Kidney (tissue), 13 donors: ENCODE measurements at regions not wholly inside any gene's neighbourhood (a gene's known extent, or its start where the extent isn't known, plus 50 kb on each side); places are given as distances from the start of the nearest gene placed in this dataset.
A peak's percentile ranks its signal among the peaks of the same experiment; 100 is the strongest.

ENCODE experiments used
- DNase-seq, 5 donors: peaks; one replicate each; pipeline ENCODE4 v3.0.0-alpha.2; 2013 to 2020
- FAIRE-seq: peaks from 2 replicates; lab custom pipeline; 2012; peaks lifted over from hg19 to GRCh38; lab: Jason Lieb, UNC
- H3K27ac ChIP-seq, 2 donors: one replicate each; pipeline ENCODE4 v1.7.0; 2013; ENCODE audit warnings: low read depth in 2 of 2, low read length in 2 of 2, inconsistent platforms in 1 of 2
- H3K27me3 ChIP-seq: one replicate; pipeline ENCODE4 v1.7.1; 2013; ENCODE audit warnings: low read length, inconsistent platforms; ENCODE audit not compliant: control insufficient read depth, insufficient read depth
- H3K36me3 ChIP-seq, 3 donors: one replicate each; pipeline versions ENCODE4 v1.7.0 to v1.7.1; 2013; ENCODE audit warnings: low read length in 3 of 3, control low read depth in 1 of 3, inconsistent platforms in 1 of 3; ENCODE audit not compliant: insufficient read depth in 3 of 3, control insufficient read depth in 2 of 3
- H3K4me1 ChIP-seq, 3 donors: one replicate each; pipeline versions ENCODE4 v1.7.0 to v1.7.1; 2013; ENCODE audit warnings: low read length in 3 of 3, inconsistent platforms in 1 of 3, low read depth in 1 of 3; ENCODE audit not compliant: control insufficient read depth in 2 of 3, insufficient read depth in 2 of 3
- H3K4me3 ChIP-seq, 3 donors: one replicate each; pipeline versions ENCODE4 v1.7.0 to v1.8.1; 2013; ENCODE audit warnings: low read length in 3 of 3, control low read depth in 1 of 3, inconsistent platforms in 1 of 3
- H3K9ac ChIP-seq, 3 donors: one replicate each; pipeline versions ENCODE4 v1.7.0 to v1.7.1; 2013; ENCODE audit warnings: low read length in 3 of 3, control low read depth in 1 of 3, inconsistent platforms in 1 of 3
- H3K9me3 ChIP-seq, 3 donors: one replicate each; pipeline versions ENCODE4 v1.7.0 to v1.7.1; 2013; ENCODE audit warnings: low read length in 3 of 3, control low read depth in 1 of 3, inconsistent platforms in 1 of 3; ENCODE audit not compliant: control insufficient read depth in 2 of 3, insufficient read depth in 1 of 3
- intact Hi-C: fragments of 100-400 bp; cut with DNase I; formaldehyde crosslinking; loops from one replicate; pipeline ENCODE4 v1.11.1; 2022
- TF ChIP-seq, protein P1 (sequence below): IDR thresholded peaks from 3 replicates; pipeline ENCODE4 v1.5.1; 2012; ENCODE audit warnings: mild to moderate bottlenecking, moderate library complexity, borderline replicate concordance; ENCODE audit not compliant: insufficient read depth; ENCODE audit errors: extremely low read depth
- donor health status: control.
- donor health status: control.
- donor health status: control.
- donor health status: control.
- donor health status: control.
- donor health status: DM: yes; HTN: yes; CAD: no.
- donor health status: Normal renal cell carcinoma (clear cell type).

DNA sequence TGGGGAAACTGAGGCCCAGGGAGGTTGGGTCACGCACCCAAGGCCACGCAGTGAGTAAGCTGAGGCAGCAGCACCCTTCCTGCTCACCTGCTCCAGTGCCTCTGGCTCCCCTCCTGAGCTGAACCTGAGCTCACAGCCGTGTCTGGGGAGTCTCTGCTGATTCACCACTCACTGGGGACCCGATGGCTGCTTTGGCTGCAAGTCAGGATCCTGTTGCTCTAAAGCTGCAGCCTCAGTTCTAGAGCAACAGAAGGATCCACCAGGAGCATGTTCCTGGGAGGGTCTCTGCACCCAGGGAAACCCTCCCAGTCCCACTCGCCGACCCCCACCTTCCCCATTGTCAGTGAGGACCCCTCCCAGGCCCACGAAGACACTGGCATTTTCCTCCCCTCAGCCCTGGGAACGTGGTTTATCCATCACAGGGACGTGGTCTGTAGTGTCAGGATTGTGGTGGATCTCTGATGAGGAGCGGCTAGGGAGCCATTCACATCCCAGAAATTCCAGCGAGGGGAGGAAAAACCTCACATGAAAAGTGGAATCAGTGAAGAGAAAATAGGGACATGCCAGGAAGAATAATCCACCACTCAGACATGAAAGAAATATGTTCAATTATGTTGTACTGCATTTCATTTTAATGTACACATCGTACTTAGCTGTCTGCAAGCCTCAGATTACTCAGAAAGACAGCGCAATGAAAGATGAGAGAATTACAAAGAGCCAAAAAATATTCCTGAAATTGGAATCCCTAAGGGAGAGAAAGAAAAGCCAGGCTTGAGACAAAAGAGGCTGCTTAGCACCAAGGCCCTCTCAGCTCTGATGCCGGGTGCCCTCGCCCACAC is 447.2 kb downstream of the MATN1 start:
- intact Hi-C loops, result no loop called here
- TF ChIP-seq, protein P1, sequence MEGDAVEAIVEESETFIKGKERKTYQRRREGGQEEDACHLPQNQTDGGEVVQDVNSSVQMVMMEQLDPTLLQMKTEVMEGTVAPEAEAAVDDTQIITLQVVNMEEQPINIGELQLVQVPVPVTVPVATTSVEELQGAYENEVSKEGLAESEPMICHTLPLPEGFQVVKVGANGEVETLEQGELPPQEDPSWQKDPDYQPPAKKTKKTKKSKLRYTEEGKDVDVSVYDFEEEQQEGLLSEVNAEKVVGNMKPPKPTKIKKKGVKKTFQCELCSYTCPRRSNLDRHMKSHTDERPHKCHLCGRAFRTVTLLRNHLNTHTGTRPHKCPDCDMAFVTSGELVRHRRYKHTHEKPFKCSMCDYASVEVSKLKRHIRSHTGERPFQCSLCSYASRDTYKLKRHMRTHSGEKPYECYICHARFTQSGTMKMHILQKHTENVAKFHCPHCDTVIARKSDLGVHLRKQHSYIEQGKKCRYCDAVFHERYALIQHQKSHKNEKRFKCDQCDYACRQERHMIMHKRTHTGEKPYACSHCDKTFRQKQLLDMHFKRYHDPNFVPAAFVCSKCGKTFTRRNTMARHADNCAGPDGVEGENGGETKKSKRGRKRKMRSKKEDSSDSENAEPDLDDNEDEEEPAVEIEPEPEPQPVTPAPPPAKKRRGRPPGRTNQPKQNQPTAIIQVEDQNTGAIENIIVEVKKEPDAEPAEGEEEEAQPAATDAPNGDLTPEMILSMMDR, result no peak
- Histone ChIP-seq H3K9ac (no peak overlapping the region), H3K4me1 (no peaks in the 10 kb centered on the region), H3K4me3 (no peak overlapping the region), H3K9me3 (no peaks in the 10 kb centered on the region), H3K27ac (no peak overlapping the region), H3K27me3 (no peaks in the 10 kb centered on the region), H3K36me3 (no peaks in the 10 kb centered on the region)
- FAIRE-seq, result no peak
- DNase-seq, result peak in 1 of 5 donors; percentile 9

DNA sequence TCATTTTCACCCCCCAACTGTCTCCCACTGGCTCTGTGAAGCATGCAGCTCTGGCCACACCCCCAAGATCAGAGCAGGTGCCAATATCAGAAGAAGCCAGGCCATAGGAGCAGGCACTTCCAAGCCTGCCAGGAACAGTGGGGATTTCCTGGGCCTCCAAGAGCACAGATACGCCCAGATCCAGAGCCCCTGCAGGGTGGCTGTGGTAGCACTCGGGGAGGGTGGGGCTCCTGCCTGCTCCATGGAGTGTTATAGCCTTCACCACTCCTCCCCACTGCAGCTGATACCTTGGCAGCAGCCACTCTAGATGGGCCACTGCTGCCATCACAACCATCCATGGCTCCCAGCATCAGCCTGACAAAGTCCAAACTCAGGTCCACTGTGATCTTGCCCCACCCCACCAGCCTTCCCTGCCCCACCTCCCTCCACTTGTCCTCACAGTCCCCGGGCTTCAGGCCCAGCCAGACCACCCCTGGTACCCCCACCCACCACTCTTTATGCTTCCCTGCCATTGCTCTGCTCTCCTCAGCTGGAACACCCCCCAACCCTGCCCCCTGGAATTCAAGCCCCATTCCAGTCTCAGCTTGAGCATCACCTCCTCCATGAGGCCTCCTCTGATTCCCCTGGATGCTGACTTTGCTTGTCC is 448.3 kb downstream of the MATN1 start:
- Histone ChIP-seq H3K4me3 (no peak overlapping the region), H3K4me1 (no peaks in the 10 kb centered on the region), H3K27me3 (no peaks in the 10 kb centered on the region), H3K27ac (no peak overlapping the region), H3K9ac (no peak overlapping the region), H3K9me3 (no peaks in the 10 kb centered on the region), H3K36me3 (no peaks in the 10 kb centered on the region)
- FAIRE-seq, result no peak
- TF ChIP-seq, protein P1, result no peak
- DNase-seq, result peak in 1 of 5 donors; percentile 18
- intact Hi-C loops, result no loop called here

DNA sequence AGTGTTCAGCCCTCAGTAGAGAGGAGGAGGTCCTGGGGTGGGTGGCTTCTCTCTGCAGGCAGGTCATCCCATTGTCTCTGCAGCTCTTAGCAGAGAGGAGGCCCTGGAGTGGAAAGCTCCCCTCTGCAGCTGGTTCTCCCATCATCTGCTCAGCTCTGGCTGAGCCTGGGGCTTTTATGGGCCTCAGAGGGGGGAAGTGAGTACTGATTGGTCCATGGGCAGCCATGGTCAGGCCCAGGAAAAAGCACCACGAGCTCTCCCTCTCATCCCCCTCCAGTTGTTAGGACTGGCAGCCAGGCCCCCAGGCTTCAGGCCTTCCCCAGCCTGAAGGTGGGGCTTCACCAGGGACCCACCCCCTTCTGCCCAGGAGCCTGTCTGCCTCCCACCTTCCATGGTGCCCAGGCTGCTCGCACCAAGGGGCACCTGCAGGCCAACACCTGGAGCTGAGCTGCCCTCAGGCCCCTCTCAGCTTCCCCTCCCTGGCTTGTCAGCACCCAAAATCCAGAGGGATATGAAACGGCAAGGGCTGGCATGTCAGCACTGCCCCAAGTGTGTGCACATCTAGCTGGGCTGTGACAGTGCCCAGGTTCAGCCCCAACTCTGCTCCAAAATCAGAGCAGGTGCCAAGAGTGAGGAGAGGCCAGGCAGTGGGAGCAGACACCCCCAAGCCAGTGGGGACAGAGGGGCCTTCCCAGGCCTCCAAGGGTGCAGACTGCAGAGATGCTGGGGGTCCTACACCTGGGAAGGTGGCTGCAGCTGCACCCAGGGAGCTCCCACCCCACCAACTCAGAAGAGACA is 449.0 kb downstream of the MATN1 start:
- no peak for FAIRE-seq
- TF ChIP-seq, protein P1, result no peak

More for the DNA sequence above, 449.0 kb downstream of the MATN1 start:
- Histone ChIP-seq H3K4me1 (no peaks in the 10 kb centered on the region), H3K27me3 (no peaks in the 10 kb centered on the region), H3K9me3 (no peaks in the 10 kb centered on the region), H3K9ac (no peak overlapping the region), H3K36me3 (no peaks in the 10 kb centered on the region), H3K4me3 (no peak overlapping the region), H3K27ac (no peak overlapping the region)
- intact Hi-C loops, result no loop called here
- DNase-seq, result peak in 1 of 5 donors; percentile 9
